ENCODE measurements at regions not wholly inside any gene's neighbourhood (a gene's known extent, or its start where the extent isn't known, plus 50 kb on each side); places are given as distances from the start of the nearest gene placed in this dataset.

DNA sequence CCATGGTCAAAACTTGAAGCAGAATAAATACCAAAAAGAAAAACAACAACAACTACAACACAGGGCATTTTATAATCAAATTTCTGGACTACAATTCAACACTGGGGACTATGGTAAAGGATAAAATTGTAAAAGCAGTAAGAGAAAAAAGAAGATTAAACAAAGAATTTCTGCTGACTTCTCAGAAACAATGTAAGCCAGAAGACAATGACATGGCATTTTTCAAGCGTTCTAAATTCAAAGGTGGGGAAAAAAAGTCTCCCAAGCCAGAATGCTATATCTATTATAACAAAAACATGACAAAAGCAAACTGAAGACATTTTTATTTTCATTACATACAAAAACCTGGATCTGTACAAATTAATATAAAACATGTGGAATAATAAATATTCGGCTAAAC lies 433.1 kb downstream of the NPHP4 start:
- no peak for DNase-seq

DNA sequence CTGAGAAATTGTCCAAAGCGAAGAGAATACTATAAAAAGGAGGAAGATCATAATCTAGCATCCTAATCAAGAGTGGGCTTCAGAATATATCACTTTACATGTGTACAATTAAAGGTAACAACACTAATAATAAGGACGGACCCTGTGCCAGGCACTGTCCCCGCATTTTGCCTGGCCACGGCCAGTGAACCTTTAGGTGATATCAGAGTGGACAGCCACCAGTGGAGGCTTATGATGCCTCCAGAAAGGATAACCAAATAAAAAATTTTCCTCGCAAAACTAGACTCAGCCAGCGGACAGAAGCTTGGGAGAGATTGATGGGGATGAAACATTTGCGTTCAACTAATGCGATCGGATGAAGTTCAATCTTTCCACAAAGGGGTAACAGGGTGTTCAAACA lies 436.4 kb downstream of the NPHP4 start:
- DNase-seq = no peak

- no peak for DNase-seq
These were observed 437.4 kb downstream of the NPHP4 start for GRCh38 chr1:5554784-5555183.

DNA sequence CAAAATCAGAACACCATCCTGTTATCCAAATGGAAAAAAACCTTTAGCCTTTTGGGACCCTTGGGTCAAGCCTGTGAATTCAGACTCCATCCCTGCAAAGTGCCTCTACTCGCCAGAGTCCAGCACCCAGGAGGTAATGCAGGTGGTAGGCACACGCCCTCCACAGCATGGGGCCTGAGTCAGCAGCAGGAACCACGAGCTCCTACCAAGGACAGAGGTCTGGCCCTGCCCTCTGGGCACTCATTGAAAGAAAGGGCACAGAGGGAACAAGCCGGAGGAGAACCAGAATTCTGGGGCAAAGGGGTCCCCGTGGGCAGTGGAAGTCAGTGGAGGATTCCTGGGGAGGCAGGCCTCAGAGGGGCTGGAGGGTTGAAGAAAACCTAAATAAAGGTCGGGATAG lies 438.1 kb downstream of the NPHP4 start:
- no peak for DNase-seq

- no peak for DNase-seq
These were observed 439.3 kb downstream of the NPHP4 start for GRCh38 chr1:5552787-5553484.

DNA sequence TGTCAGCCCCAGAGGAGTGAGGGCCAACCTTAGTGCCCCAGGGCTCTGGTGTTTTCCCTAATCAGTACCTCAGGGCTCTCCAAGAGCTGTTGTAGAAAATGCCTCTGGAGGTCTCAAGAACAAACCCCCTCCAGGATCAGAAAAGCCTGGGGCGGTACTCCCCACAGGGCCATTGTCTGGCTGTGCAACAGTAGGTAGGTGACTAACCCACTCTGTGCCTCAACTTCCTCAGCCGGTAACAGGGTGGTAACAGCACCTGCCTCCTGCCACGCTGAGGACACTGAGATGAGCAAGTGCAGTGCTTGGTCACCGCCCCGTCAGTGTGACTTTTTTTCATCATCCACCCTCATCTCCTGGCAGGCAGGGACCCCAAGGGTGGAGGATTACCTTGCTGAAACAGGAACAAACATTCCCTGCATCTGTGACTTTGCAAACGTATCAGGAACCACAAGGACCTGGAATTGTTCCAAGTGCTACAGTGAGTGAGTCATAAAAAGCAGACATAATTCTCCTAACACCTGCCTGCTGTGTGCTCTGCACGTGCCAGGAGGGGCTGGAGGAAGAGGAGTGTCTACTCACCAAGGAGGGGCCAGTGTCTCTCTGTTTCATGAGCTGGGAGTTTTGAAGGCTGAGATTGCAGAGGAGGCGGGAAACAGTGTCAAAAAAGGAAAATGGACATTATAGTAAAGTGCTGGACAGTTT lies 440.8 kb downstream of the NPHP4 start:
- peak; percentile 54 for DNase-seq

DNA sequence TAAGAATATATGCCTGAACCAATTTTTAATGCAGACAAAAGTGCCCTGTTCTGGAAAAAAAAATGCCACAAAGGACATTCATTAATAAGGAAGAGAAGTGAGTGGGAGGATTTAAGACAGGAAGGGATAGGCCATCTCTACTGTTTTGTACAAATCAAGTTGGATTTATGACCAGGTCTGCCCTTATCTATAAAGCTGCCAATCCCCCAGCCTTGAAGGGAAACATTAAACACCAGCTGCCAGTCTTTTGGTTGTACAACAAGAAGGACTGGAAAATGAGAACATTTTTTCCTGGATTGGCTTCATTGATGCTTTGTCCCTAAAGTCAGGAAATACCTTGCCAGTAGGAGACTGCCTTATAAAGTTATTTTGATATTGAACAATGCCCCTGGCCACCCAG lies 444.0 kb downstream of the NPHP4 start:
- no peak for DNase-seq

- DNase-seq = no peak
These were observed 449.0 kb downstream of the NPHP4 start for GRCh38 chr1:5543235-5543634.

DNA sequence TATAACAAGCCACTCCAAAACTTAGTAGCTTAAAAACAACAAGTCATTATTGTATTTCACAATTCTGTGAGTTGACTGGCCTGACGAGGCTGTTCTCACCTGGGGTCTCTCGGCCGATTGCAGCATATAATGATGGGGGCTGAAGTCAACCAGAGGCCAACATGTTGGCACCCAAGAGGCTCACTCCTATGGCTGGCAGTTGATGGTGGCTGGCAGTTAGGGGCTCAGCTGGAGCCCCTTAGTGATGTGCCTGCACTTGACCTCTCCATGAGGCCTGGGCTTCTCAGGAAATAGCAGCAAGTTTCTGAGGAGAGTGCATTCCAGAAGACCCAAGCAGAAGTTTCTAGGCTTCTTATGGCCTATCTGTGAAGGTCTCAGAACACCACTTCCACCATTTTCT lies 459.4 kb downstream of the NPHP4 start:
- DNase-seq = no peak

GRCh38 chr1:5526822-5527551 lies 465.2 kb downstream of the NPHP4 start:
- no peak for DNase-seq

GRCh38 chr1:5526385-5526750 lies 465.9 kb downstream of the NPHP4 start:
- DNase-seq = no peak

GRCh38 chr1:5525597-5526384 lies 466.4 kb downstream of the NPHP4 start:
- no peak for DNase-seq

DNA sequence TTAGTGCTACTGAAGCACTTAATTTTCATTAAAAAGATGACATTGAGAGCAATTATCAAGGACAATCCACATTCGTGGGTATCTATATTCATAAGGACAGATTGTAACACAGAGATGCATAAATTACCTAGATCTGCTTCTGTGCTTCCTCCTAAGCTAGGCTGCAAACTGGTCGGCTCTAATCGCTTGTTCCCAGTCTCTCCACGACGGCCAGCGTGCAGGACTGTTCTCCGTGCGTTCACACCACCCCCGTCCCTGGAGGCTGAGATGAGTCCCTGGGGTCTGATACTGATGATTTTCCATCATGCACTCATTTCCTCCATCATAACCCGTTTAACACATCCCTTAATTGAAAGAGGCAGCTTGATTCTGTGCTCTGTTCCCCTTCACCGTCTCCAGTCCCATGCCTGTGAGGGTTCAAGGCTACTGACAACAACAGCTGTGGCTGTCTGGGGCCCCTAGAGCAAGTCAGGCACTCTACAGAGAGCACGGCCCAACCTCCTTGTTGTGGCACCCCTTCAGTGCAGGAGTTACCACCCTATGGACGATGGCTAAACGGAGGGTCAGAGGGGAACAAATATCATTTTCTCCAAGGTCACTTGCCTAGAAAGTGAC lies 469.6 kb downstream of the NPHP4 start:
- no peak for DNase-seq

- no peak for DNase-seq
These were observed 472.7 kb downstream of the NPHP4 start for GRCh38 chr1:5519366-5520135.

- DNase-seq = no peak
These were observed 475.5 kb downstream of the NPHP4 start for GRCh38 chr1:5516756-5517155.

DNA sequence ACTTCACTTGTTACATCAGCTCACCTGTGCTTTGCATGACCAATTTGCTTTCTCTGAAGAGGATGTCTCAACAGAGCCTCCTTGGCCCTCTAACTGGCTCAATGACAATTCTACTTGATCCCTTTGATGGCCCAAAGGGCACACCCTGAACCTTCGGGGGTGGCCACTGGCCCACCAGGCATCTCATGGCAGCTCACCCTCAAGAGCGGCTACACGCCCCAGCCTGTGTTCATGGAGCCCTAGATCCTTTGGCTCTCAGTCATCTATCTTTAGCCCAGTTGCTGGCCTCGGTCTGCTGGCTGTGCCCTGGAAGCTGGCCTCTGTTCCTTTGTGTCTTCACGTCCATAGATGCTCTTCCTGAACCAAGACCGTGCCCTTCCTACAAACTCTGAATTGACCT lies 476.7 kb downstream of the NPHP4 start:
- DNase-seq = no peak

GRCh38 chr1:5514527-5515183 lies 477.6 kb downstream of the NPHP4 start:
- peak; percentile 47 for DNase-seq

GRCh38 chr1:5513846-5514526 lies 478.2 kb downstream of the NPHP4 start:
- peak; percentile 66 for DNase-seq

- no peak for DNase-seq
These were observed 479.0 kb downstream of the NPHP4 start for GRCh38 chr1:5513179-5513578.

- DNase-seq = no peak
These were observed 480.7 kb downstream of the NPHP4 start for GRCh38 chr1:5511381-5512097.
